D341Med (cell line): ENCODE measurements at regions not wholly inside any gene's neighbourhood (a gene's known extent, or its start where the extent isn't known, plus 50 kb on each side); places are given as distances from the start of the nearest gene placed in this dataset.
"Not testable (repeated sequence)": the region's sequence is repeated elsewhere in the genome, so short reads cannot be mapped to it uniquely, and the experiment has no call there.

Experiments
- DNase-seq: peaks from one replicate; pipeline ENCODE4 v3.0.0; 2012; ENCODE audit warnings: low spot score

DNA sequence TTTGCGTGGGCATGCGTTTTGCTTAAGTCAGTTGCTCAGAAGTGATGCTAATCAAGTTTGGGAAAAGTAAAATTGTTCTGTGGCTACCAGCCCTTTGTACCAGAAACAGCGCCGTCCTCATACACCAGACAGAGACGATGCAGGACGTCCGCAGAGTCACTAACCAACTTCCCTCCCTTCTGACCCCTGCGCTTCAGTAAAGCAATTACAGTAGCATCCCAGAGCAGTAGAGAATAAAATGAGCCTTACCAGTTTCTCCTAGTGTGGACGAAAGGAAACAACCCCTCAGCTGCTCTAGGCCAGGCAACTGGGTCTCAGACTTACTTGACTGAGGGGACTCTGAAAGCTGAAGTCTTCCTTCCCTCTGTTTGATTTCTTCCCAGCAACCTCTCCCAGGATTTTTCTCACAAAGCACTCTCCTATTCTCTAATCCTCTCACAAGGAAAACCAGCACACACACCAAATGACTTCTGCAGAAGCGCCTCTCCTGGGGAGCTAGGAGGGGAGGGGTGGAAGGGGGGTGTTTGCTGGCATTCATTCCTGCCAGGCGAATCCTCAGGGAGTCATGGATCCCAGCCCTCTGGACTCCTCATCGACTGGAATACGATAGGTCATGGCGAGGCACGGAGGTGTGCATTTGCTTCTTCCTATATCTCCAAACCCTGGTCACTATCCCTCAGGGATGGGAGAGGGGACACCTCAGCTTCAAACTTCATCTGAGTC is 56.0 kb upstream of the MID1 start:
- DNase-seq: no peak

DNA sequence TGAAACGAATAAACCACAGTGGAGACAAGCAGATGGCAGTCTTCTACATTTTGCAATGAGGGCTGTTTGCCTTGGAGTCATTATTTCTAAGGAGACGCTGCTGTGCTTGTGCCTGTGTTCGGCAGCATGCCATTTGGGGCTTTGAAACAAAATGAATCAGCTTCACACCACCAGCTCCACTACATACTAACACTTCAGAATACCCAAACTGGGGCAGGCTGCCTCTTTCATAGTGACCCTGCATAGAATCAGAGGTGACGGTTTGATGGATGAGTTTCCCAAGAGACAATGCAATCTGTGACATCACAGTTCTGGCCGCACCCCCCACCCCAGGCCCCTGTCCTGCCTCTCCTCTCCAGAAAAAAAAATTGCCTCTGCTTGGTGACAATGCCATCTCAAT is 57.1 kb upstream of the MID1 start:
- DNase-seq: no peak

DNA sequence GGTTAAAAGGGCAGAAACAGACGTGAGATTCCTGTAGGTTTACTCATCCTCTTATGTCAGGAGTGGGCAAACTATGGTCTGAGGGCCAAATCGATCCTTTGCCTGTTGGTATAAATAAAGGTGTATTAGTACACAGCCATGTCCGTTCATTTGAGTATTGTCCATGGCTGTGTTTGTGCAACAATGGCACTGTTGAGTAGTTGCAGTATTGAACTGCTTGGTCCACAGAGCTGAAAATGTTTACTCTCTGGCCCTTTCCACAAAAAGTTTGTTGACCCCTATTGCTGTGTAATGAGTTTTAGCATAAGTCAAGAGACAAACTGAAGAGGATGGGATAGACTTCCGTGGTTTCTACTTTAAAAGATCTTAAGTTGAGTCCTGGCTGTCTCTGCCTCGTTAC is 59.0 kb upstream of the MID1 start:
- no peak for DNase-seq

DNA sequence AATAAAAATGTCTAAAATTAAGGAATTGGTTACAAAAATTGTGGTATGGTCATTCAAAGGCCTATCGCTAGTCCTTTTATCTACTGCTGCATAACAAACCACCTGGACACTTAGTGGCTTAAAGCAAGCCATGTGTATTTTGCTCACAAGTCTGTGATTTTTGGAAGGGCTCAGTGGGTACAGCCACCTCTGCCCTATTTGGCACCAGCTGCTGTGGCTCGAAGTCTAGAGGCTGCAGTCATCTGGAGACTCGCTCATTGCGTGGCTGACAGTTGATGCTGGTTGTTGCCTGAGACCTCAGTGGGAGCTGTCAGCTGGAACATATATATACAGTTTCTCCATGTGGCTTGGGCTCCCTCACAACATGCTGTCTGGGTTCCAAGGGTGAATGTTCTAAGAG is 60.8 kb upstream of the MID1 start:
- no peak for DNase-seq

DNA sequence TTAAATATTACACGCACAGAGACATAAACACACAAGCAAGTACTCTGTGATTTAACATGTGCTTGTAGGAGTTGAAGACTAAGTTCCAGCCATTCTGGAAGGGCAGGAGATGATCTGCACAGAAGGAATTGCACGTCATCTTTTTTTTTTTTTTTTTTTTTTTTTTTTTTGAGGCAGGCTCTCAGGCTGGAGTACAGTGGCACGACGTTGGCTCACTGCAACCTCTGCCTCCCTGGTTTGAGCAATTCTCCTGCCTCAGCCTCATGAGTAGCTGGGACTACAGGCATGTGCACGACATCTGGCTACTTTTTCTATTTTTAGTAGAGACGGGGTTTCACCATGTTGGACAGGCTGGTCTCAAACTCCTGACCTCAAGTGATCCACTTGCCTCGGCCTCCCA is 63.2 kb upstream of the MID1 start:
- DNase-seq: not testable (repeated sequence)

DNA sequence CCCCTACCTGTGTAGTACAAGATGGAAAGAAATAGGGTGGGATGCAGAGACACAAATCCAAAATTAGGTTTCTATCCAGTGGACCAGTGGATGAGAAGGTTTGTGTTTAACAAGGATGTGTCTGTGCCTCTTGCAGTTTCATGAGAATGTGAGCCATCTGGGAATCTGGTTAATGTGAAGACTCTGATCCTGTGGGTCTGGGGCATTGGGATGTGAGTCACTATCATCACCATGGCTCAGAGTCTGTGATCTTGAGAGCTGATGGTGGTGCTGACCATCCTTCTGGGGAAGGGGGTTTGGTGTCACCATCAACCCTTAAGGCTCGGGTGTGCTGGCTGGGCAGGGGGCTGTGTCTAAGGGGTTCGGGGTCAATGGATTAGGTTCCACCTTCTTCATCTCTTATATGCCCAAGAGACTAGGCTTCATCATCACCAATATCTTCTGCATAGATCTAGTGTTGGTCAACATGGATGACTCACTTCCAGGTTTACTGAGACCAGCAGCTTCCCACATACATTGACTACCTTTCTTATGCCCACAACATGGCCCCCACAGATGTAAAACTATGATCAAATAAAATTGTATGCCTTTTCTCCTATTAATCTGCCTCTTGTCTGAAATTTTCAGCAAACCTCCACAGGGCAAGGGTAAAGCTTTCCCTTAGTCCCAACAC is 65.7 kb upstream of the MID1 start:
- DNase-seq: no peak

DNA sequence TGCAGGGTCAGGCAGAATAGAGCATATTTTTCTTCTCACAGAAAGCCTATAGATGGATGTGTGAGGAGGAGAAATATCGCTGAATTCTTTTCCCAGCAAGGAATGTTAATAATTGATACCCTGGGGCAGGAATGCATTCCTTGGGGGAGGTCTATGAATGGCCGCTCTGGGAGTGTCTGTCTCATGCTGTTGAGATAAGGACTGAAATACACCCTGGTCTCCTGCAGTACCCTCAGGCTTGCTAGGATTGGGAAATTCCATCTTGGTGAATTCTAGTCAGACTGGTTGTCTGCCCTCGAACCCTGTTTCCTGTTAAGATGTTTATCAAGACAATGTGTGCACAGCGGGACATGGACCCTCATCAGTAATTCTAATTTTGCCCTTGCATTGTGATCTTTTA is 71.4 kb upstream of the MID1 start:
- DNase-seq: not testable (repeated sequence)

DNA sequence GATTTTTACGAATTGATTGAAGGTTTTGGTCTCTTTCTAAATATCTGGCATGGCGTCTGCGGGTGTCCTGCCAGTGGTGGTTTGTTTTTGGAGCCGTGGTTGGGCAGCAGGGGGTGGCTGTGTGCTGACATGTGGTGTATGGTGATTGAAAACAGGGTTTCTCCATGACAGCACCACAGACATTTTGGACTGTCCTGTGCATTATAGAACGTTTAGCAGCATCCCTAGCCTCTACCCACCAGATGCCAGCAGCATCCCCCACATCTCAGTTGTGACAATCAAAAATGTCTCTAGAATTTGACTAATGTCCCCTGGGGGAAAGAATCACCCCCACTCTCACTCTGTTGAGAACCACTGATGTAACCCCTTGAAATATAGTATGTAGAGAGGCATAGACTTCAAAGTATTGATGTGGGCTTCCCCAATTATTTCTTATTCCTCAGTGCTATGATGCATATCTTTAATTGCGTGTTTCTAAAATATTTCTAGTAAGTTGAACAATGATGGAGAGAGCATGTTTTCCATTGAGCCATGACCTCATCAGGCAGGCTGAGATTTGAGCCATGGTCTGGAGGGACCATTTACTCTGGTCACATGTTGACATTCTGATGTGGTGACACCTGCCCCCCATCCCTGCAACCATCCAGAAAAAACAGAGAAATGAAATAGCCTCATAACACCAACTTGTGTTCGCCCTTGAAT is 77.4 kb upstream of the MID1 start:
- DNase-seq: no peak

DNA sequence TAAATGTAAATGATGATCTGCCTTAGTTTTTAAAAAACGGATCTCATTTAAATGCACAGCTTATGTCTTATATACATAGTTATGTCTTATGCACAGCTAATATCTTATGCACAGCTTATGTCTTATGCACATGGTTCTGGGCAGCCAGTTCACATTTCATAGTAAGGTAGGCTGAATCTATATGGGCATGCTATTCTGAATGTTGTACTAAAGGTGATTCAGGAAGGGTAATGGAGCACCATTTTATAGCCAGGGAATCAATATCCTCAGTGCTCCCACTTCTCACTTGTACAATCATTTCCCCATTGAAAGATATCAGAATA is 77.9 kb upstream of the MID1 start:
- DNase-seq: no peak

DNA sequence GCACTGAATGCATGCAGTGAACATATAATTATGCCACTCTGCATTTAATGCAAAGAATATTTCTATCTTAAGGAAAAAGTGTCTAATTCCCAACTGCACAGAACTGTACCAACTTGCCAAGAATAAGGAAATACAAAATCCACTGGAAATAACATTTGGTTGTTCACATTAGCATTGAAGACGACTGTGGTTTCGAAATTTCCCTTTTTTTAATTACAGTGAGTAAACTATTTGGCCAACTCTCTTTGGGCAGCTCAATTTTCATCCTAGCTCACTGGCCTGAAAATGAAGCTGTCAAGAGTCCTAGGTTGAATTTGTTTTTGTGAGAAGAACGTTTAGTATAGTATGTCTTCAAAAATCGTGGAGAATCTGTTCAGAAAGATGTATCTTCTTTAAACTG is 81.6 kb upstream of the MID1 start:
- no peak for DNase-seq

DNA sequence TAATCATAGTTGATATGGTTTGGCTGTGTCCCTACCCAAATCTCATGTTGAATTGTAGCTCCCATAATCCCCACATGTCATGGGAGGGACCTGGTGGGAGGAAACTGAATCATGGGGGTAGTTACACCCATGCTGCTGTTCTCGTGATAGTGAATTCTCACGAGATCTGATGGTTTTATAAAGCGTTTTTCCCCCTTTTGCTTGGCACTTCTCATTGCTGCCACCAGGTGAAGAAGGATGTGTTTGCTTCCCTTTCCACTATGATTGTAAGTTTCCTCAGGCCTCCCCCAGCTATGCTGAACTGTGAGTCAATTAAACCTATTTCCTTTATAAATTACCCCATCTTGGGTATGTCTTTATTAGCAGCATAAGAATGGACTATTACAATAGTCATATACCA is 86.0 kb upstream of the MID1 start:
- DNase-seq: not testable (repeated sequence)

DNA sequence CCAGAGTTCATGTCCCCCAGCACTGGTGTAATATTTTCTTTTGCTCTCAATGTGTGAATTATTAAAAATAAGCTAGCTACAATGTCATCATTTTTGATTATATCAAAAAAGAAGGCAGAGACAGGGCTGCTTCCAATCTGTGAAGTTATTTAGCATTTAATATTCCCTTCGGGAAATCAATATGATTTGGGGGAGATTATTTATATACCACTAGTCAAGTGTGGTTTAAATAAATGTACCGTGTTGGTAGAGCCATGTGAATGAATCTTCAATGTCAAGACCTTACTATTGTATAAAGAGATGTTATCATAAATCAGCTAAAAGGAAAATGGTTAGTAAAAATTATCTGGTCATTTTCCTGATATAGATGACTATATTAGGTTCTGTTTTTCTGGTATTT is 87.4 kb upstream of the MID1 start:
- no peak for DNase-seq

DNA sequence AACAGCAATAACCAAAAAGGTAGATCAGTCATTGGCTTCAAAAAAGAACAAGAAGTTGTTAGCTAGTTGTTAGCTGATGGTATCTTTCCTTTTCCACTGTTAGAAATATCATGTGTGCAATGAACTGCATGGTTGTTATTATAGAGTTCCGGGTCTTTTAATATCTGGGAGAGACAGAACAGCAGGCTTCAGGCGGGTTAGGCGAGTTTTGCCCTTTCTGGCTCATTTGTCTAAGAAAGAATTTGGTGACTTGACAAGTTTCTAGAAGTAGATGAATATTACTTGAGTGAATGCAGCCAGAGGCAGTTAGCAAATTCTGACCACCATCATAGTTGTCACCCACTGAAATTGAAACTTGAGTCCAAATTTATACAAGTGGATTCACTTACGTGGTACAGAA is 88.9 kb upstream of the MID1 start:
- no peak for DNase-seq

DNA sequence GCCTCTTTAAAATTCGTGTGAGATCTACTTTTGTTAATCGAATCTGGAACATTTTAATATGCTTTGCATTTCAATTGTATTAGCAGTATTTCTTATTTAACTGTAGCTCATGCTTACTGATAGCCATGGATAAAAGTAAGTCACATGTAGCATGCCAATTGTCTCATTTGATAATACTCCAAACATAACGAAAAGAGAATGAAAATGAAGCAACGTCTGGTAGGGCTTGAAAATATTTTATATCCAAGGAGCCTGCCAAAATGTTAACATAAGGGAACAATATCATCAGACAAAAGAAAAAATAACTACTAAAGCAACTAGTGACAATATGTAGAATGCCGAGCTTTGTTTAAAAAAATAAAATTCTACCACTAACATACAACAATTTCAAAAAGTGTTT is 94.1 kb upstream of the MID1 start:
- DNase-seq: no peak

DNA sequence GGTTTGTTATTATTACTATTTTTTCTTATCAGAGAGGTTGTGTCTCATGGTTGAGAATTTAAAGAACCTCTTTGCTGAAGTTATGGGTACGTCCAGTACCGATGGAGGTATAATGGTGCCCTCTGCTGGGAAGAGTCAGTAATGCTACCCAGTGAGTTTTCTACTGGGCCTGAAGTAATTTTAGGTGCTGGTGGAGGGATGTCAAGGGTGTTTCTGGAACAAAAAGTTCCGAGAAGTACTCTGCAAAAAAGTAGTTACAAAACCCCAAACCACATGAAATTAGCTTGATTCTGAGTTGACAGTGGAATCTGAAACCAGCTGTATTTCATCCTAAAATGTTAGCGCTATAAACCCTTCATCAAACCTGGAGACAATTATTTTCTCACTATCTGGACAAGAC is 102.5 kb upstream of the MID1 start:
- peak; percentile 33 for DNase-seq

DNA sequence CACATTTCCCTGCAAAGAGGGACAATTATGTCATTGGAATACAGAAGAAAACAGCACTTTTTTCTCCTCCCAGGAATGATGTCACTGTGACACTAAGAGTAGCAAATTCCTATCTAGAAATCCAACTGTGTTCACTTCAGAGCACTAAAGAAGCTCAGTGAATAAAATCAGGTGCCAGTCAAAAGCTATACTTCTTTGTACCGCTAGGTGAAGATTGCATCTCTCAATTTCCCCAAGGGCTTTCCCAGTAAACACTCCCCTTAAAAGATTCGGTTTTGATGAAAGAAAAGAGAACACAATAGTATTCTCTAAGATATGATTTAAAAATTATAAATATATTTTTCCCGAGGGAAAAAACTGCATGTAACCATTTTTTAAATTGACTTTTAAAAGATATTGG is 104.7 kb upstream of the MID1 start:
- peak; percentile 22 for DNase-seq

DNA sequence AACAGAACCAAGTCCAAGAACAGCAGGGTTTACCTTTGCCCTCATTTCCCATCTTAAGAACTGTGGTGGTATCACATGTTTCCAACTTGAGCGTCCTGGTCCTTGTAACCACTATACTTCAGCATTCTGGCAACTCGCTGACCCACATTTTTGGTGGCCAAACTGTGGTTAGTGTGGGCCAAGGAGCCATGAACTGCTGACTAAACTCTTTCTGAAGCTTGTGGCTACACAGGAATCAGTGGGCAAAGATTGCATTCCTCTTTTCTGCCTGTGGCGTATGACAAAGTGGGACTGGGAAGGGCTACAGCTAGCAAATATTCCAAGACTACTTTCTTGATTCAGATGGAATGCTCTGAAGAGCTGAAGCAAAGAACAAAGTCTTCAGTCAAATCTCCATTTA is 106.3 kb upstream of the MID1 start:
- no peak for DNase-seq

DNA sequence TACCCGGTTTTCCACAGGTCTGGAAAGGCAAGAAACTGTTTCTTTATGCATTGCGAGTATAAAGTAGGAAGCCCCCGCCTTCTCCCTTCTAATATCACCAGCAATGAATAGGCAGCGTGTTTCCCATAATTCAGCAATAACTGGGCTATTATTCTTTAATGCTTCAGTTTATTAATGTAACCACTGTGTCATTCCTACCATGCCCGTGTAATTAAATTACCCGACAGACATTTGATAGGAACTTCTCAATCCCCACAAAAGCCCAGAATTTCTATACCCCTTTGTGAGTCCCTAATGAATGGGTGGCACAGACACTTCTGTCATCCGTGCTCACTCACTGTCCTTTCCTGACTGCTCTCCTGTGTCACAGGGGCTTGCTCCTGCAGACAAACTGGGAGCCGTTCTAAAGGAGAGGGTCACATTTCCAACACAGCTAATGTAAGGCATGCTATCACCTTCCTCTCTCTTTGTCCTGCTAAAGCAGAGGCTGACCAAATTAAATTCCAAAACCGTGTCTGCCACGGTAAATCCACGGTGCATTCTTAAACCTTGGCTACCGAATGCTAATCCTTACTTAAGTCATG is 108.5 kb upstream of the MID1 start:
- no peak for DNase-seq

DNA sequence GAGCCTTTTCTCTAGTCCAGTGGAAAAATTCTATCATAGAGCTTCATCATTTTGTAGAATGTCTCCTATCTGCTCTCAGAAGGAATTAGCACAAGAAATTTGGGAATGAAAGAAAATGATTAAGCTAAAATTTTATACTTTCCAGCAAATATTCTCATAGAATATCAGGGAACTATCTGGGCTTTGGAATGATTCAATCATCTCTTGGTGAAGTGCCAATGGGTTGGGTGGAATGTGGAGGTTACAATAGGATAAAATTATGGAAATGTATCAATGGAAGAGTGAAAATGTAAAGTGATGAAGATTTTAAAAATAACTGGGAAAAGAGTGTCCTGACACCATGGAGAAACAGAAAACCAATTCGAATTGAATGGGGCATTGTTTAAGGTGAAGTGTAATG is 119.0 kb upstream of the MID1 start:
- no peak for DNase-seq

DNA sequence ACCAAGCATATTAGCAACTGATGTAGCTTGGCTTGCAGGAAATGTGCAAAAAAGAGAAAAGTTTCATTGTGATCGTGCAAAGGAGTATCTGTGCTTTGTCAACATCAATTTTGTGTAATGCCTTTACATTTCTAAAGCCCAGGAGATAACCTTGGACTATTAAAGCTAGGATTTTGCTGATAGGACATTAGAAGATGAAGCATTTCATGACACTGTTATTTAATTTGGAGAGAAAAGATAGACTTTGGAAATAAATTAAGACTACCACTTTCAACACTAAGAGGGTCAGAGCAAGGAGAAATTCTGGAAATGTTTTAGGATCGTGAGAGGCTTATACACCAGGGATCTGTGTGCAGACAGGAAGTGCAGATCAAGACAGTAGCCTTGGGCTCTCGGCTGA is 120.6 kb upstream of the MID1 start:
- DNase-seq: no peak

DNA sequence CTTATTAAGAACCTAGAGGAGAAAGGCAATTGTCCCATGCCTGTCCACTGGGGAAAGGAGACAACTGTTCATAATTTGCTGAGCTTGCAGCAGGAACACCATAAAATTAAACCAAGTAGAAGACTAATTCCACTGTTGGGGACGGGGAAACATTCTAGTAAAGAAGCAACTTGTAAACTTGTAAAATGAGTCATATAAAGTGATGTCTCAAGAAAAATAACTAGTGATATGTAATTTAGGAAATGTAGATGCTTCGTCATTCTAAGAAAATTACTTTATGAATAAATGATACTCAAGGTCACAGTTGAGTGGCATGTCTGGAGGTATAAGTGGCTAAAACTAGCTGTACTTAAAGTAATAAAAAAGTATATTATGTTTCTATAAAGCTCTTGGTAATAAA is 121.2 kb upstream of the MID1 start:
- DNase-seq: no peak

DNA sequence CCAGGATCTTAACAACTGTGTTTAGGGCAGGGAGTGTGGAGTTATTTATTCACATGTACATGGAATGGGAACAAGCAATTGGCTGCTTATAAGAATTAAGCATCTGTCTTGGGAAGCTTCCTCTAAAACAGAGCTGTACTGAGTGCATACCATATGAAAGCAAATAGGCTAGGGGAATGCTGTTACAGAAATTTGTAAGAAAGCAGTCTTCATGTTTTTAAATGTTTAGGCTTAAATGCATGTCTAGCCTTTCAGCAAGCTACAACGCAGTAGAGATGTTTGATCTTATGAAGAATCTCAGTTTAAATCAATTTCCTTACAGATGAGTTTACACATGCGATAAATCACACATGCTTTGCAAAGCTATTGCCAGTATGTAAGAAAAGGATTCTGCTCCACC is 123.1 kb upstream of the MID1 start:
- no peak for DNase-seq

DNA sequence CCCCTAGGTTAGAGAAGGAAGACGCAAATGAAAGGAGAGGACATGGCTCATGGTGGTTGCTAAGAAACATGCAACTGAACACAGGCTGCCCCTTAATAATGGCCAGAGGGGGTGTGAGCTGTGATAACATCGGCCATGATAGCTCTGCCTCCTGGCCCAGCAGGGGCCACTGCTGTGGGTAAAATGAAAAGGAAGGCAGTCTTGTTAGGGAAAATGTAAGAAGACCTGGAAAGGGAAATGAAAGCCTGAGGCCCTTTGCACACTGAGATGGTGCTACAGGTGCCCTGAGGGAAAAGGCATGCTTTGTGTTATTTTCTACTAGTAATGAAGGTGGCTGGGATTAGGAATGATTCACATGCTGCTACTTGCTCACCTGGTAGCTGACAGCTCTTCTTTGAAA is 123.6 kb upstream of the MID1 start:
- DNase-seq: no peak
